Stimulated activated CD4-positive, alpha-beta T cell treated with anti-CD3 and anti-CD28 coated beads, Interleukin-4, amount 100 ng/mL, for 24 hours (primary cell): ENCODE measurements at regions not wholly inside any gene's neighbourhood (a gene's known extent, or its start where the extent isn't known, plus 50 kb on each side); places are given as distances from the start of the nearest gene placed in this dataset.

Experiments used
- DNase-seq: peaks from one replicate; pipeline ENCODE4 v3.0.0-alpha.2; 2020

GRCh38 chr3:99087277-99087676 is 185.8 kb upstream of the DCBLD2 start:
- no peak for DNase-seq

DNA sequence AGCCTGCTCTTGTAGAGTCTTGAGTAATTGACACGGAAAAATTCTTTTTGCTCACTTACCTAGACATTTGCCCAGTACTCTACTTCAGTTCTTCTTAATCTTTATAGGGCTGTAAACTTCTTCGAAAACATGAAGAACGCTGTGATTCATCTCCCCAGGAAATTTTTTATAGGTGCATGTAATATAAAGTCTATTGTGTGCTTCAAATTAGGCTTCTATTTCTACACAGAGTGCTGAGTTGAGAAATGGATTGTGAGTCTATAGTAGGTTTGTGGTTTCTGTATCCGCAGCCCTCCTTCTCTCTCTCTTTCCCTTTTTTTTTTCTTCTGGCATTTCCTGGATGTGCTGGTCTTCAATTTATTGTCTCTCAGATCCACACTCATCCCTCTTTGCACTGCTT is 183.3 kb upstream of the DCBLD2 start:
- DNase-seq: no peak

DNA sequence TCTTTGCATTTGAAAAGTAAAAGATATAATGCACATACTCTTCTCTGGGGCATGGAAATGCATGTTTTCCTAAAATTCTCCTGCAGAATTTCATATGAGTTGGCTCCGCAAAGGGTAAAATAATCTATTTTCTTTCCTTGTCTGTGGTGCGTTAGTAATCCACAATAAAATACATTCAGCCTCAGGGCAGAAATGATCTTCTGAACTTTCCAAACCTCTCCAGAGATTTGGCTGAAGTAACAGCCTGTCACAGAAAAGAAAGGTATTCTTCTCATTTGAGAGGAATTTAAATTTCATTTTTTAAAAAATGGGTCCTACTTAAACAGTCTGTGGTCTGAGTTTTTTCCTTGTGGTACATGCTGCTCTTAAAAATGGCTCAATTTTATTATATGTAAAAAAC is 182.7 kb upstream of the DCBLD2 start:
- DNase-seq: no peak

DNA sequence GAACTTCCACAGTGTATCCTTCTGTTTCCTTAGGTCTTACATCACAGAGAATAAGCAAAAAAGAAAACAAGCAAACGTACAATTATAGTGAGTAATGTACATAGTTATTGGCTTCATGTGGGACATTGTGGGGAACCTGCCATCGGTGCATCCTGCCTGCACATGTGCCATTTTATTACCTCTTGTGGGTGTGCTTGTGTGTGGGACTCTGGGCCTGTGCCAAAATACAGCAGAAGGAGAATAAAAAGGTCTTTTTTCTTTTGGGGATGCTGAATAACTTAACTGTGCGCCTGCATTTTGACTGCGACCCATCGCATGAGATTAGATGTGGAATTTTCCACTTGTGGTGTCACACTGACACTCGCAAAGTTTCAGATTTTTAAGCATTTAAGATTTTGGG is 169.6 kb upstream of the DCBLD2 start:
- no peak for DNase-seq

- DNase-seq: no peak
These were observed 168.5 kb upstream of the DCBLD2 start for GRCh38 chr3:99069973-99070372.

GRCh38 chr3:99066863-99067262 is 165.4 kb upstream of the DCBLD2 start:
- DNase-seq: no peak

DNA sequence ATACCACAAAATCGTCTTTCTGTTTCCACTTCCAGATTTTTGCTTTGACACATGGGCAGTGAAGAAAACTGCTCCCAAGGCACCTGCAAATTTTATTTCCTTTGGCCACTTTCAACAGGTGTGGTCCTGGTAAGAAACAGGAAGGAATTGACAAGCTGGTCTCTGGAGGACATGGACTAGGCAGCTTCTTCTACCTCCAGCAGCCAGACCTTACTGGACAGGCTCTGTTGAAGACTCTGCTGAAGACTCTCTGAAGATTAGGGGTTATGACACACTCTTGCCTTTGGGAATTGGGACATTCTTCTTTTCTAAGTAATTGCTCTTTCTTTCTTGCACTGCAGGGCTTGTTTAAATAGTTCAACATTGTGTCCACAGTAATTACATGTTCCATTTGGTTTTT is 147.7 kb upstream of the DCBLD2 start:
- DNase-seq: no peak

DNA sequence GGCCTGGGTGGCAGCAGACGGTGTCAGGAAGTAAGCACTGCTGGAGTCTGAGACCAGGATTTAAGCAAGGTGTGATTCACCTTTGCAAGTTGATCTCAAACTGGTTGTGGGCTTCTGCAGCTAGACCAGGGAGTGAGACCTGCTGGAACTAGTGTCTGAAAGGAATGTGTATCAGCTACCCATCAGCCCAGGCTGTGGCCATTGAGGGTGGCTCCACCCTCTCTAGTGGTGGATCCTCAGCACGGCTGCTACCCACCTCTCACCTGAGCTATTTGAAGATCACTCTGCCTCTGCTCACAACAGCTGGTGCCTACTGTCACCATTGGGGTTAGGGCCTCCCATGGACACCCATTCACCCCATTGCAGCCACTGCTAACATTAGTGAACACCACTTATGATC is 140.3 kb upstream of the DCBLD2 start:
- no peak for DNase-seq

DNA sequence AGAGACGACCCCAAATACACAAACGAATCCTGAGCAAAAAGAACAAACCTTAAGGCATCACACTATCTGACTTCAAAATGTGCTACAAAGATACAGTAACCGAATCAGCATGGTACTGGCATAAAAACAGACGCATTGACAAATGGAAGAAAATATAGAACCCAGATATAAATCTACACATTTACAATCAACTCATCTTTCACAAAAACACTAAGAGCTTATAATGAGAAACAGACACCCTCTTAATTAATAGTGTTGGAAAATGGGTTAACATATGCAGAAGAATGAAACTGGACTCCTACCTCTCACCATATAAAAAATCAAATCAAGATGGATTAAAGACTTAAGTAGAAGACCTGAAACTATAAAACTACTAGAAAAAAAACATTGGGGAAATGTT is 130.3 kb upstream of the DCBLD2 start:
- DNase-seq: no peak

DNA sequence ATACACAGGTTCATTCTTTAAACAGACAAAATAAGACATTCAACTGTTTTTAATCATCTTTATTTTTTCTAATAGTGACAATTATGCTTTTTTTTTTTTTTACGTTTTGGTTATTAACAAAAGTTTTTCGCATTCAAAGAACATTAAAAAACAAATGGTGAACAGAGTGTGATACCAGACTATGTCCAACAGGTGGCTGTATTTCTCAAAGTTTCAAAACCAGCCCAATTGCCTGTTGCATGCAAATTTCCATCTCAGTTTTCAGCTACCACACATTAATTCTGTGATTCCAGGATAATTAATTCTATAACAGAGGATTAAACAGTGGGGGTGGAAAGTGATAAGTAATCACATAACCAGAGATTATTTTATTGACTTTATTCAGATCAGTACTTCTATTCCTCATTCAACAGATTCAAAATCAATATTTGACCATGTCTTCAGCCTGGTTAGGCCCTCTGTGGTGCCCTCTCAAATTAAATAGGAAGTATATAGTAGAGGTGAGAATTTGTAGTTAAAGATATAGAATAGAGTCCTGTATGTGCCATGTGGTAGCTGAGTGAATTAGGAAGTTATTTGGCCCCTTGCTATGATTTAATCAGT is 122.2 kb upstream of the DCBLD2 start:
- no peak for DNase-seq

GRCh38 chr3:99021466-99021865 is 120.0 kb upstream of the DCBLD2 start:
- no peak for DNase-seq

DNA sequence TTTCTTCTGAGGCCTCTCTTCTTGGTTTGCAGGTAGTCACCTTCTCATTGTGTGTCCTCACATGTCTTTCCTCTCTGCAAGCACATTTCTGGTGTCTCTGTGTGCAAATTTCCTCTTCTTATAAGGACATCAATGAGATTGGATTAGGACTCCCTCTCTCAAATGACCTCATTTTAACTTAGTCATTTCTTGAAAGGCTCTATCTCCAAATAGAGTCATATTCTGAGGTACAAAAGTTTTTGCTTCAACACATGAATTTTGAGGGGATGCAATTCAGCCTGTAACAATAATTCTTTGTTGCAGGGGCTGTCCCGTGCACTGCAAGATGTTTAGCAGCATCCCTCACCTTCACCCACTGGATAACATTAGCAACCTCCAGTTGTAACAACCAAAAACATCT is 115.0 kb upstream of the DCBLD2 start:
- DNase-seq: no peak

GRCh38 chr3:99013777-99014315 is 112.4 kb upstream of the DCBLD2 start:
- DNase-seq: no peak

GRCh38 chr3:99013077-99013476 is 111.6 kb upstream of the DCBLD2 start:
- no peak for DNase-seq

- DNase-seq: no peak
These were observed 110.6 kb upstream of the DCBLD2 start for GRCh38 chr3:99012051-99012450.

DNA sequence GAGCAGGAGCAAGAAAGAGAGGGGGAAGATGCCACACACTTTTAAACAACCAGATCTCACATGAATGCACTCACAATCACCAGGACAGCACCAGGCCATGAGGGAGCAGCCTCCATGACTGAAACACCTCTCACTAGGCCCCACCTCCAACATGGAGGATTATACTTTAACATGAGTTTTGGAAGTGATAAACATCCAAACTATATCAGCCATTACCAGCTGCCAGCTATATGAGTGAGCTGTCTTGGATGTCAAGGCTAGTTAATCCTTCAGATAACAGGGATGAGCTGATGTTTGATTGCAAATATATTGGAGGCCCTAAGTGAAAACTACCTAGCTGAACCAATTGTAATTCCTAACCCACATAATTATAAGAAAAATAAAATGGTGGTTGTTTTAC is 108.4 kb upstream of the DCBLD2 start:
- no peak for DNase-seq

DNA sequence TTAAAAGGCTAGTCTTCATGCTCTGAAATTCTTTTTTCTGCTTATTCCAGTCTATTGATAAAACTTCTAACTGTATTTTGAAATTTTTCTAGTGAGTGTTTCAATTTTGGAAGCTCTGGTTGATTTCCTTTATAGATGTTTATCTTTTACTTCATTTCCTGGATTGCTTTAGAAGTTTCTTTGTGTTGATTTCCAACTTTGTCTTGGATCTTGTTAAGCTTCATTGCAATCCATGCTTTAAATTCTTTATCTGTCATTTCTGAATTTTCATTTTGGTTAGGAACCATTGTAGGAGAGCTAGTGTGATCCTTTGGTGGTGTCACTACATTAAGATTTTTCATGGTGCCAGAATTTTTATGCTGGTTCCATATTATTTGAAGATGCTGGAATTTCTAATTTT is 105.2 kb upstream of the DCBLD2 start:
- no peak for DNase-seq

DNA sequence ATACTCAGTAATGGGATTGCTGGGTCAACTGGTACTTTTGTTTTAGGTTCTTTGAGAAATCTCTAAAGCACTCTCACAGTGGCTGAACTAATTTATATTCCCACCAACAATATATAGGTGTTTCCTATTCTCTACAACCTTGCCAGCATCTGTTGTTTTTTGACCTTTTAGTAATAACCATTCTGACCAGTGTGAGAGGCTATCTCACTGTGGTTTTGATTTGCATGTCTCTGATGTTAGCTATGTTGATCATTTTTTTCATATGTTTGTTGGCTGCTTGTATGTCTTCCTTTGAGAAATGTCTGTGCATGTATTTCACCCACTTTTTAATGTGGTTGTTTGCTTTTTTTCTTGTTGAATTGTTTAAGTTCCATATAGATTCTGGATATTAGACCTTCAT is 98.2 kb upstream of the DCBLD2 start:
- DNase-seq: no peak

DNA sequence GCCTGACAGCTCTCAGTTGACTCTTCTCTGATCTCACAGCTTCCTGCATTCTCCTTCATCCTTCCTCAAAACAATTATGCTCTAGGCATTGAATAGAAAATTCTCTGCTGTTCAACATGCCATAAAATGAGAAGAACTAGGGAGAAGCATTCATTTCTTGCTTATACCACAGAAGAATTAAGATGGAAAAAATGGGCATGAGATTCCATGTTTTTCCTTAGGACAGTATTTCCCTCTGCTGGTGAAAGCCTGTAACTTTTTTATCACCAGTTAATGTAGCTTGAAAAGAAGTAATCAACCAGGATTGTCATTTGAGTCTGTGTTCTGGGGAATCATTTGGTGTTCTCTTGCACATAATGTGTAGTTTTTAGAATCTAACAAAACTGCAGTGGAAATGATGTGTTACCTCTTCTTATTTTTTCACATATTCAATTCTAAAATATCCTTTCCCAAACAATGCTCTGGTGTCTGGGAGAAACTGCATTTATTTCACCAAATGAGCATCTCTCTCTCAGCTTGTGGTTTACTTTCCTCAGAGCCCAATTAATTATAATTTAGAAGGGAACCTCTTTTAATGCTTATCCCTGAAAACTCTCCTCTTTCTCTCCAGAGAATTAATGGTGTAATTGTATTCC is 92.8 kb upstream of the DCBLD2 start:
- no peak for DNase-seq

DNA sequence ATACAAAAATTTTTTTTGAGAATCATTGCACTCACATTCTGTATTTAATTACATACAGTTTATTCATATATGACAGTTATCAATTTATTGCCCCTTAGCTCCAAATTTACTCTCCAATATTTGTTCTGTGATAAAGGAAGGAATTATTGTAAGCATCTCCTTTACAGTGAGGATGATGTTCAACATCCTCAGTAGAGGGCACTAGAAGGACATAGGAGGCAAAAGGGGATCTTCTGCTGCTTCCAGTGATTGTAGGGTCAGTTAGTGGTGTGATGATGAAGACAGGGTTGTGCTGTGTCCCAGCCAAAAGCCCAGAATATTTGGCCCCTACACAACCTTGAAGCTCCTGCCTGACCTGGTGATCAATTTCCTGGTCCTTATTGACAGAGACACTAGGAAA is 89.9 kb upstream of the DCBLD2 start:
- DNase-seq: no peak

- DNase-seq: no peak
These were observed 89.2 kb upstream of the DCBLD2 start for GRCh38 chr3:98990657-98991056.

DNA sequence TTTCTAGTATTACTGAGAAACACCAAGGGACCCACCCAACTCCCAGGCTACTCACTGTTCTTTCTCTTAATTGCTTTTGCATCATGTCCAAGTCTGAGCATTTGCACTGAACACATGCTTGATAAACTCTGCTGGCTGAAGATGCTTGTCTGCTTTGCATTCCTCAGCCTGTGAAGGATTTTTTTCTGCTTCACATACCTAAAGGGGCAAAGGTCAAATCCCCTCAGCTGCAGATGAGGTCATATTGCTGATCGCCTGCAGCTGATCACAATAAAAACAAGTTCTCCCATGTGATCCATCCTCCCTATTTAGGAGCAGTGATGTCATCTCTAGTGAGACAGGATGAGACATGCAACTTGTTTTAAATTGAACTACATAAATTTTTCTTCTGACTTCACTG is 84.6 kb upstream of the DCBLD2 start:
- no peak for DNase-seq

- no peak for DNase-seq
These were observed 83.9 kb upstream of the DCBLD2 start for GRCh38 chr3:98985431-98985830.

DNA sequence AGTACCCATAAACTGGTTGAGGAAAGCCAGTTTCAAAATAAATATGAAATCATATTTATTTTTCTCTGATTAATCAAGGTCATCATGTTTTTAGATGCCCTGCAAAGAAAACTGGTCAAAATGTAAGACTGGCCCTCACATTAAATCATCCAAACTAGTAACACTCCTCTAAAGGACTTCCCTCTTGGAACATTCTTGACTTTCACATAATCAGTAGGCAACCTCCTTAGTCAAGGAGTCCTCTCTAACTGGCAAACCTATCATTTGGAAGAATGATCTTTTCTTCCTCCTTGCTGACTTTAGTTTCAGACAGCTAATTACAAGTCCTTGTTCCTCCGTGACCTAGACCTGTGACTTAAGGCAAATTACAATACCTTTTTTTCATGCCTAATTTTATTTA is 82.5 kb upstream of the DCBLD2 start:
- no peak for DNase-seq

DNA sequence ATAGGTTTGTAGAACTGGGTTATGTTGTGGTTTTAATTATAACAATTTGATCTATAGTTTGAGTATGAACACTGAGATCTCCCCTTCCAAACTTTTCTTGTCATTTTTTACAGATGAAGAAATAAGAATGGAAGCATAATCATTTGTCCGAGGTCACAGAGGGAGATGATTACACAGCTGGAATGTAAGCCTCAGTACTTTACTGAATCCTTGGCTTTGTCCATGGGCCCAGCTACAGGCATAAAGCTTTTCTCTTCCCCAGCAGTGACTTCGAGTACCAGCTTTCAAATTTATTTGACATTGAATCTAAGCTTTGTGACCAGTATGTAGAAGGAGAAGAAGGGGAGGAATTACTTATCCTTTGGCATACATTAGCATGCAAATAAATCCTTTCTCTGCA is 80.9 kb upstream of the DCBLD2 start:
- no peak for DNase-seq
